Hindlimb muscle (tissue), 1 donor: ENCODE measurements at regions not wholly inside any gene's neighbourhood (a gene's known extent, or its start where the extent isn't known, plus 50 kb on each side); places are given as distances from the start of the nearest gene placed in this dataset.
"Not testable (repeated sequence)": the region's sequence is repeated elsewhere in the genome, so short reads cannot be mapped to it uniquely, and the experiment has no call there.

ENCODE experiments used
- DNase-seq: peaks from one replicate; pipeline ENCODE4 v3.0.0-alpha.2; 2013

- no peak for DNase-seq
These were observed 206.6 kb downstream of the SPRY1 start for GRCh38 chr4:123603165-123603564.

- DNase-seq: not testable (repeated sequence)
These were observed 209.2 kb downstream of the SPRY1 start for GRCh38 chr4:123605797-123606196.

- DNase-seq: no peak
These were observed 209.7 kb downstream of the SPRY1 start for GRCh38 chr4:123606336-123606735.

- no peak for DNase-seq
These were observed 210.4 kb downstream of the SPRY1 start for GRCh38 chr4:123606946-123607542.

GRCh38 chr4:123609829-123610228 lies 213.2 kb downstream of the SPRY1 start:
- no peak for DNase-seq

- DNase-seq: no peak
These were observed 217.2 kb downstream of the SPRY1 start for GRCh38 chr4:123613586-123614344.

- DNase-seq: no peak
These were observed 219.3 kb downstream of the SPRY1 start for GRCh38 chr4:123615901-123616300.

- peak; percentile 93 for DNase-seq
These were observed 220.4 kb downstream of the SPRY1 start for GRCh38 chr4:123616951-123617461.

GRCh38 chr4:123617791-123618190 lies 221.2 kb downstream of the SPRY1 start:
- DNase-seq: no peak

- no peak for DNase-seq
These were observed 222.0 kb downstream of the SPRY1 start for GRCh38 chr4:123618606-123619005.

- no peak for DNase-seq
These were observed 222.7 kb downstream of the SPRY1 start for GRCh38 chr4:123619326-123619725.

- no peak for DNase-seq
These were observed 223.3 kb downstream of the SPRY1 start for GRCh38 chr4:123619895-123620294.

- no peak for DNase-seq
These were observed 224.6 kb downstream of the SPRY1 start for GRCh38 chr4:123621072-123621705.

- no peak for DNase-seq
These were observed 226.0 kb downstream of the SPRY1 start for GRCh38 chr4:123622572-123622971.

GRCh38 chr4:123623611-123624010 lies 227.0 kb downstream of the SPRY1 start:
- DNase-seq: no peak

- DNase-seq: no peak
These were observed 228.4 kb downstream of the SPRY1 start for GRCh38 chr4:123624959-123625358.

- no peak for DNase-seq
These were observed 231.7 kb downstream of the SPRY1 start for GRCh38 chr4:123628288-123628687.

- peak; percentile 61 for DNase-seq
These were observed 235.4 kb downstream of the SPRY1 start for GRCh38 chr4:123631786-123632692.

- no peak for DNase-seq
These were observed 236.1 kb downstream of the SPRY1 start for GRCh38 chr4:123632693-123633030.

GRCh38 chr4:123638834-123639233 lies 242.2 kb downstream of the SPRY1 start:
- DNase-seq: no peak

- no peak for DNase-seq
These were observed 243.7 kb downstream of the SPRY1 start for GRCh38 chr4:123640271-123640670.

- DNase-seq: no peak
These were observed 244.2 kb downstream of the SPRY1 start for GRCh38 chr4:123640824-123641223.

- DNase-seq: no peak
These were observed 247.1 kb downstream of the SPRY1 start for GRCh38 chr4:123643691-123644090.
